Neural cell (in vitro differentiated cells): ENCODE measurements at regions not wholly inside any gene's neighbourhood (a gene's known extent, or its start where the extent isn't known, plus 50 kb on each side); places are given as distances from the start of the nearest gene placed in this dataset.

Experiments
- H2AFZ ChIP-seq: fragments of 200-600, 300-800 bp; sonication (generic), shearing (Covaris generic); 2 replicates; pipeline ENCODE4 v1.6.0; 2014; ENCODE audit warnings: low read depth, mild to moderate bottlenecking, antibody characterized with exemption, low read length, moderate library complexity
- H3F3A ChIP-seq: fragments of 200-600 bp; shearing (Covaris generic); 2 replicates; pipeline ENCODE4 v1.6.1; 2016; ENCODE audit warnings: mild to moderate bottlenecking, moderate library complexity, mixed read lengths, antibody characterized with exemption, low read length; ENCODE audit not compliant: insufficient read depth, poor library complexity, severe bottlenecking
- H3K27ac ChIP-seq: fragments of 200-600, 300-800 bp; sonication (generic), shearing (Covaris generic); 2 replicates; pipeline ENCODE4 v1.5.1; 2014; ENCODE audit warnings: mild to moderate bottlenecking, low read length, moderate library complexity
- H3K27me3 ChIP-seq: fragments of 300-800, 200-600 bp; sonication (generic), shearing (Covaris generic); 2 replicates; pipeline ENCODE4 v1.6.0; 2014; ENCODE audit warnings: mild to moderate bottlenecking, low read depth, low read length, moderate library complexity; ENCODE audit not compliant: insufficient read depth
- H3K36me3 ChIP-seq: fragments of 300-800, 200-600 bp; sonication (generic), shearing (Covaris generic); 2 replicates; pipeline ENCODE4 v1.5.1; 2014; ENCODE audit warnings: mild to moderate bottlenecking, antibody characterized with exemption, low read length, moderate library complexity; ENCODE audit not compliant: insufficient read depth
- H3K4me2 ChIP-seq: fragments of 300-800, 200-600 bp; sonication (generic), shearing (Covaris generic); 2 replicates; pipeline ENCODE4 v1.6.0; 2014; ENCODE audit warnings: mild to moderate bottlenecking, low read length
- H3K4me3 ChIP-seq: fragments of 300-800, 200-600 bp; sonication (generic), shearing (Covaris generic); 2 replicates; pipeline ENCODE4 v1.5.1; 2014; ENCODE audit warnings: mild to moderate bottlenecking, low read length, moderate library complexity
- H3K79me2 ChIP-seq: fragments of 200-600 bp; shearing (Covaris generic); replicated peaks from 2 replicates; pipeline ENCODE4 v1.6.0; 2014; ENCODE audit warnings: mild to moderate bottlenecking, low read length, moderate library complexity; ENCODE audit not compliant: insufficient read depth
- H3K9ac ChIP-seq: fragments of 300-800, 200-600 bp; sonication (generic), shearing (Covaris generic); 2 replicates; pipeline ENCODE4 v1.6.1; 2016; ENCODE audit warnings: mild to moderate bottlenecking, low read length, mixed read lengths
- H3K9me2 ChIP-seq: fragments of 200-600 bp; shearing (Covaris generic); 2 replicates; pipeline ENCODE4 v1.6.1; 2016; ENCODE audit warnings: mild to moderate bottlenecking, low read length, mixed read lengths; ENCODE audit not compliant: insufficient read depth
- H3K9me3 ChIP-seq: fragments of 200-600, 300-800 bp; sonication (generic), shearing (Covaris generic); 2 replicates; pipeline ENCODE4 v1.6.1; 2016; ENCODE audit warnings: mild to moderate bottlenecking, mixed run types, low read length, moderate library complexity, mixed read lengths
- H4K20me1 ChIP-seq: fragments of 200-600 bp; shearing (Covaris generic); 2 replicates; pipeline ENCODE4 v1.6.1; 2016; ENCODE audit warnings: mild to moderate bottlenecking, mixed run types; ENCODE audit not compliant: insufficient read depth
- CTCF ChIP-seq: fragments of 450-650 bp; IDR thresholded peaks from 2 replicates; pipeline ENCODE4 v1.5.1; 2014; ENCODE audit warnings: antibody characterized with exemption, mild to moderate bottlenecking, moderate library complexity; ENCODE audit not compliant: poor library complexity, severe bottlenecking
- EP300 ChIP-seq: fragments of 450-650 bp; conservative IDR thresholded peaks from 2 replicates; pipeline ENCODE4 v1.6.1; 2014; ENCODE audit warnings: antibody characterized with exemption, mild to moderate bottlenecking, moderate library complexity; ENCODE audit not compliant: poor library complexity, severe bottlenecking
- EZH2 ChIP-seq: fragments of 200-600, 300-800 bp; shearing (Covaris generic), sonication (generic); IDR thresholded peaks from 2 replicates; pipeline ENCODE4 v1.6.1; 2014; ENCODE audit warnings: antibody characterized with exemption, low read length, borderline replicate concordance, mild to moderate bottlenecking; ENCODE audit not compliant: insufficient read depth, poor library complexity, severe bottlenecking
- MXI1 ChIP-seq: fragments of 450-650 bp; conservative IDR thresholded peaks from 2 replicates; pipeline ENCODE4 v1.6.1; 2014; ENCODE audit warnings: antibody characterized with exemption, mild to moderate bottlenecking; ENCODE audit not compliant: poor library complexity, severe bottlenecking
- POLR2AphosphoS5 ChIP-seq: IDR thresholded peaks from 2 replicates; pipeline ENCODE4 v1.6.1; 2012
- RAD21 ChIP-seq: fragments of 450-650 bp; conservative IDR thresholded peaks from 2 replicates; pipeline ENCODE4 v1.6.1; 2014; ENCODE audit warnings: antibody characterized with exemption, mild to moderate bottlenecking, moderate library complexity
- REST ChIP-seq: IDR thresholded peaks from 2 replicates; pipeline ENCODE4 v1.6.1; 2012; ENCODE audit warnings: borderline replicate concordance
- SMC3 ChIP-seq: fragments of 450-650 bp; conservative IDR thresholded peaks from 2 replicates; pipeline ENCODE4 v1.6.1; 2014; ENCODE audit warnings: antibody characterized with exemption, mild to moderate bottlenecking, moderate library complexity; ENCODE audit not compliant: poor library complexity
- TAF1 ChIP-seq: IDR thresholded peaks from 2 replicates; pipeline ENCODE4 v1.6.1; 2012; ENCODE audit warnings: low read depth

GRCh38 chr2:186009341-186009740, 270.7 kb downstream of the FSIP2 start:
- no peak overlapping the region for H3K4me3 ChIP-seq
- no peak overlapping the region for H3K4me2 ChIP-seq
- no peak for TF ChIP-seq RAD21
- no peak for TF ChIP-seq POLR2AphosphoS5
- TF ChIP-seq MXI1 = no peak
- no peak for TF ChIP-seq EZH2
- no peak for TF ChIP-seq TAF1
- TF ChIP-seq EP300 = no peak
- no peak overlapping the region for H2AFZ ChIP-seq
- no peak overlapping the region for H3K9ac ChIP-seq
- H3K27me3 ChIP-seq = no peaks in the 10 kb centered on the region
- no peaks in the 10 kb centered on the region for H3F3A ChIP-seq
- H3K9me2 ChIP-seq = no peaks in the 10 kb centered on the region
- peaks cover 4% of the 10 kb centered on the region for H3K9me3 ChIP-seq
- no peaks in the 10 kb centered on the region for H3K79me2 ChIP-seq
- no peaks in the 10 kb centered on the region for H4K20me1 ChIP-seq
- H3K36me3 ChIP-seq = no peaks in the 10 kb centered on the region
- no peak overlapping the region for H3K27ac ChIP-seq

- Histone ChIP-seq H3K36me3 (no peaks in the 10 kb centered on the region), H4K20me1 (no peaks in the 10 kb centered on the region), H2AFZ (no peak overlapping the region), H3K79me2 (no peaks in the 10 kb centered on the region), H3K9me2 (no peaks in the 10 kb centered on the region), H3F3A (no peaks in the 10 kb centered on the region), H3K27ac (no peak overlapping the region), H3K4me3 (no peak overlapping the region), H3K9me3 (no peaks in the 10 kb centered on the region), H3K9ac (no peak overlapping the region), H3K27me3 (no peaks in the 10 kb centered on the region), H3K4me2 (no peak overlapping the region)
- TF ChIP-seq TAF1 (no peak), REST (no peak), EZH2 (no peak), MXI1 (no peak), CTCF (no peak), POLR2AphosphoS5 (no peak), EP300 (no peak), RAD21 (no peak), SMC3 (no peak)
Observed at GRCh38 chr2:186017278-186017677, 278.7 kb downstream of the FSIP2 start.
